HG03565 (cell line): ENCODE measurements at regions not wholly inside any gene's neighbourhood (a gene's known extent, or its start where the extent isn't known, plus 50 kb on each side); places are given as distances from the start of the nearest gene placed in this dataset.

Experiments
- ATAC-seq: cut with Tn5 transposase; IDR thresholded peaks from one replicate; pipeline ENCODE4 v1.9.1; 2021; ENCODE audit warnings: mild to moderate bottlenecking, moderate library complexity; ENCODE audit not compliant: unreplicated experiment

DNA sequence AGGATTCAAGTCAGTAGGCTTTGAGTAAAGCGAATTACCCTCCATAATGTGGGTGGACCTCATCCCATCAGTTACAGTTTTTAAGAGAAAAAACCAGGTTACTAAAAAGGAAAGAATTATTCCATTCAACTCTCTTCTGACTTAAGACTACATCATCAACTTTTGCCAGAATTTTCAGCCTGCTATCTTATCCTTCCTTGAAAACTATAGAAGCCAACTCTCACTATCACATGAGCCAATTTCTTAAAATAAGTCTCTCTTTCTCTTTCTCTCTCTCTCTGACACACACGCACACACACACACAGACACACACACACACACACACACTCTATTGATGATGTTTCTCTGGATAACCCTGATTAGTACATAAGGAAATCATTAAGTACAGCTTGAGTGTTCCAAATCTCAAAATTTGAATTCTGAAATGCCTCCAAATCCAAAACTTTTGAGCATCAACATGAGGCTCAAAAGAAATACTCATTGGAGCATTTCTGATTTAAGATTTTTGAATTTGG lies 217.0 kb upstream of the PRR20A start:
- ATAC-seq: no peak

DNA sequence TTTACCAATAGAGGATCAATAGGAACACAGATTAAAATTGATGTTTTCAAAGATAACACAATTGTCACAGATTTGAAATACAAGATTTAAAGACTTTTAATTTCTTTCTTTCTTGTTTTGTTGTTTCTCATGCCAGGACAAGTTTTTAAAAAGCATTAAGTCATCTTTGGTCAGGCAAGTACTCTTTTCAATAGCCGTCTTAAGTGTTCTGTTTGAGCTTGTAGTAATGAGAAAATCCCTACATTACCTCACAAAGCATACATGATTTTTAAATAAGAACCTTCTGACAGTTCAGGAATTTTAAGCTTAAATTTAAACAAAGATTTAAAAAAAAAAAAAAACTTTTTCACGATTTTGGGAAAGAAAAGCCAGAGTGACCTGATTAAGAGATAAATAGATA lies 216.3 kb upstream of the PRR20A start:
- ATAC-seq: no peak

DNA sequence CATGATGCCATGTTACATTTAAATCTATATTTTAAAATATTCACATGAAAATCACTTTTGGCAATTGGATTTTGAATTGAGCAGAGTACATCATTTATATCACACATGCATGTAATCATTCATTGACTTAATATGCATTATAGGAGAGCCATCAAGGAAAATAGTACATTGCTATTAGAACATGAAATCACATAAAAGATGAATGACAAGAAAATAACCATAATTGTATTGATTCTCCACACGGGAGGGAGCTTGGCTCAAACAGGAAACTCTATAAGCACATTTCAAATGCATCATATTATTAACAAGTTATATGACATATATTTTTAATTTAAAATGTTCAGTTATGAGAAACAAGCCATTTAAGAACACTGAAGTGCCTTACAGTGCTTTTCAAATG lies 208.6 kb upstream of the PRR20A start:
- no peak for ATAC-seq

DNA sequence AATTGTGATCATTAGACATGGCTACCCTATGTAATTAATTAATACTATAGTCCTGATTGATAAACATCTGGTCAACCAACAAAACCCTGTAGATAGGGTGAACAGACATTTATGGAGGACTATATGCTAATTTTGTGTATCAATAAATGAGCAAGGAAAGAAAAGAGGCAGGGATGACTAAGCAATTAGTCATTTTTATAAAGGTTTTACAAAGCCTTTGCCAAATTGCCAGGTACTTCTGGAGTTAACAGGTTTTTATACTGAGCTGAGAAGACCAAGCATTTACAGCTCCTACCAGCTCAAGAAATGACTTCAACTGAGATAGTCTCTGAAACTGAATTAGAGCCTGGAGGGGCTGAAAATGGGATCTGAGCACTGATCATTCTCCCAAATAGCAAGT lies 186.8 kb upstream of the PRR20A start:
- ATAC-seq: no peak

DNA sequence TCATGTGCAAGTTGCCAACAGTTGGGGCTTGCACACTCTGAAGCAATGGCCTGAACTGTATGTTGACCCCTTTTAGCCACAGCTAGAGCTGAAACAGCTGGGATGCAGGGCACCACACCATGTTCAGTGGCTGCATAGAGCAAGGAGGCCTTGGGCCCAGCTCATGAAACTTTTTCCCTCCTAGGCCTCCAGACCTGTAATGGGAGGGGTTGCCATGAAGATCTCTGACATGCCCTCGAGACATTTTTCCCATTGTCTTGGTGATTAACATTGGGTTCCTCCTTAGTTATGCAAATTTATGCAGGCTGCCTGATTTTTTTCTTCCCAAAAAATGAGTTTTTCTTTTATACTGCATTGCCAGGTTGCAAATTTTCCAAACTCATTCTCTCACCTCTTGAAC lies 165.1 kb upstream of the PRR20A start:
- ATAC-seq: no peak

DNA sequence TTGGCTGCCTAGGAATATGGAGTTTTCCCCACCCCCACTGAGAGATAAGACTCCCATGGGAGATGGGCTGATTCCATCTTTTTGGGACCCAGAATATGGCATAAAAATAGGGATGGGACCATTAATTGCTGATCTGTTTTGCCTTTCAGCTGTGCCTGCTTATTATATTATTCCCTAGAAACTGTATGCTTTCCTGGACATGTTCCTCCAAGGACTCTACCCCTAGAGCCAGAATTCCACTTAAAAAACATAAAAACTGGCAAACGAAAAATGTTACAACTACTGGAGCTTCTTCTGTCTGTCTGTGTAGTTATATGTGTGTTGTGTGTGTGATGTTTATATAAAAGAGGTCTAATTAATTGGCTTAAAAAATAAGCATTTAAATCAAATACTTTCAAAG lies 159.9 kb upstream of the PRR20A start:
- ATAC-seq: no peak

DNA sequence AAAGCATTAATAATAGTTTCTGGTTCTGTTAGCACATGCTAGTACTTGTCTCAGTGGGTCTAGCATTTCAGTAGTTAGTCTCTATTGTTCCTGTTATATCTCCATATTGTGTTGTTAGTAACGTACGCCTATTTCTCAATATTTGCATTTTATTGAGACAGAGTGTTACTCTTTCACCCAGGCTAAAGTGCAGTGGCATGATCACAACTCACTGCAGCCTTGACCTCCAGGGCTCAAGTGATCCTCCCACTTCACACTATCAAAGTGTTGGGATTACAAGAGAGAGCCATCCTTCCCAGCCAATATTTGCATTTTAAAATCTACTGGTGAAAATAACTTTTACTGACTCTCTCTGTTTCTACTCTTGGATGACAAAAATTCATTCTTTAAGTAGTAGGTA lies 154.6 kb upstream of the PRR20A start:
- no peak for ATAC-seq

DNA sequence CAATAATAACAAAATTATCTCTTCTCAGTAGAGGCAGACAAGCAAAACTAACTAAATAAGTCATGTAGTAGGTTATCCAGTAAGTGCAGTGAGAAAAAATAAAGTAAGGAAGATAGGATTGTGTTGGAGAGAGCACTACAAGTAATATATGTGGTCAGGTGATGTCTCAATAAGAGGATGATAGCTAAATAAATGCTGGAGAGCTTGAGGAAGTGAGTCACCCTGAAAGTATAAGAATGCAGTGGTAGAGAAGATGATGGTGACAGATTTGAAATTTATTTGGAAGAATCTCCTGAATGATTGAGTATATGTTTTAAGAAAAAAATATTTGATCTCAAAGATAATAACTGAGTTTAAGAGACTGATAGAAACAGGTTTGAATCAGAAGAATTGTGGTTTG lies 152.2 kb upstream of the PRR20A start:
- ATAC-seq: no peak

DNA sequence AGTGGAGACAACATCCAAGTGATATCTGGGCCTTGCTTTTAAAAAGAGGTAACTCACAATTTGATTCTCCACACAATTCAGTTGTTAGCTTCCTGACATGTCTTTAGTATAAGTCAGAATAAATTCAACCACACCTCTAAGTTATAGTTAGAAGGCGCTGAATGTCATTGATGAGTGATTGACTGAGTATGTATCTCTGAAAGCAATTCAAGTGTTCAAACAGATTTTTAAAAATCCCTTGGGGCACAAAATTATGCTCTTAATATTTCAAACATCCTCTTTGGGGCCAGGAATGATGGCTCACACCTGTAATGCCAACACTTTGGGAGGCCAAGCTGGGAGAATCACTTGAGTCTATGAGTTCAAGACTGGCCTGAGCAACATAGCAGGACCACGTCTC lies 137.0 kb upstream of the PRR20A start:
- ATAC-seq: no peak

DNA sequence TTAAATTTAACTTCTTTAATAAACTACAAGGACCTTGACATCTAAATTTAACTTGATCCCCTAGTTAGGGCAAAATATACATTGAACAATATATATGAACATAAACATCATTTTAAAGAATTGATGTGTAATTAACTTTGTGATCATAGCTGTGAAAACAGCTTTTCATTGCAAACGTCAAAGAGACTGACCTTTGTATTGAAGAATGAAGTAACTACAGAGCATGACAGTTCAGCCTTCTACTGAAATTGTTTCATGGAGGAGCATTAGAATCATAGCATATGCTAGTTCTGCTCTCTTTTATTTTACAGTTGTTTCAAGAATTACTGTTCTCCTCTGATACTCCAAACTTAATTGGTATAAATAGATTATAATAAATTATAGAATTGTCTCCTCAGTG lies 123.4 kb upstream of the PRR20A start:
- ATAC-seq: no peak

DNA sequence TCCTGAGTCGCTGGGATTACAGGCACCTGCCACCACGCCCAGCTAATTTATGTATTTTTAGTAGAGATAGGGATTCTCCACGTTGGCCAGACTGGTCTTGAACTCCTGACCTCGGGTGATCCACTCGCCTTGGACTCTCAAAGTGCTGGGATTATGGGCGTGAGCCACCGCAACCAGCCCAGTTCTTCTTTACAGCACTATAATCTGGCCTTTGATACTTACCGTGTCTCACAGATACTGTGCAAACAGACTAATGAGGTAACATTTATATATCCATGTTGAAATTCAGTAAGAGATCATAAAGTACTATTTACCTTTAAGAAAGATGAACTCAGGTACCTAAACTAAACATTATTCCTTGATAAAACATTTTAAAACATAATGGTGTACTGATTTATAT lies 121.8 kb upstream of the PRR20A start:
- no peak for ATAC-seq

DNA sequence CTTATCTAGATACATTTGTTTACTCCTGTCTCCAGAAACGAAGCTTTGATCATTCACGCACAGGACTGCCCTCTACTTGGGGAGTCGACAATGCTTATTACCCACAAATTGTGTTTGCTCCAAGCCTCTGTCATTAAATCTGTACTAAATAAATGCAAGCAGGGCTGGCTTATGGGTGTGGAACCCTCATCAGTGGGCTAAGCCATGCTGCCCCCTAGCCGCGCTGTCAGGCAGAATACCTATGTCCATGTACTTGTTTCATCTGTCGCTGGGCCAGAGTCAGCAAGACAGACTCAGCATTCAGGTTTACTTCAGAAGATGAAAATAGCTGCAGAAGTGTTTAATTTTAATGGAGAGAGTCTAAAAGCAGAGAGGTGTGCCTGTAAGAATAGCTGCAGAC lies 110.0 kb upstream of the PRR20A start:
- ATAC-seq: no peak

DNA sequence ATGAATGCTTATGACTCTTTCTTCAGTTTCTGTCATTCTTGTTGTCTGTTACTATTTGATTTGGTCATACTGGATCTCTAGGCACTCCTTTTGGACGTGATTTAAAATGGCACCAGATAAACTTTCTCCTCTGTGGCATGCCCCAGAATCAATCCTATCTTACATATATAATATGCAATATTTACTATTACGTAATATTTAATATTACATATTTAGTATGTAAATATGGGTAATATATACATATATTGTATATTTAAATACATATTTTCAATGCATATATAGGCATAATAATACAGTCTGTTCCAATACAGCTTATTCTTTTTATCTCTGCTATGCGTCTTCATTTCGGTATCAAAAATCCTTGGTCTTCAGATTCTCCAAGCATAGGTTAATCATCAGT lies 104.4 kb upstream of the PRR20A start:
- ATAC-seq: no peak

DNA sequence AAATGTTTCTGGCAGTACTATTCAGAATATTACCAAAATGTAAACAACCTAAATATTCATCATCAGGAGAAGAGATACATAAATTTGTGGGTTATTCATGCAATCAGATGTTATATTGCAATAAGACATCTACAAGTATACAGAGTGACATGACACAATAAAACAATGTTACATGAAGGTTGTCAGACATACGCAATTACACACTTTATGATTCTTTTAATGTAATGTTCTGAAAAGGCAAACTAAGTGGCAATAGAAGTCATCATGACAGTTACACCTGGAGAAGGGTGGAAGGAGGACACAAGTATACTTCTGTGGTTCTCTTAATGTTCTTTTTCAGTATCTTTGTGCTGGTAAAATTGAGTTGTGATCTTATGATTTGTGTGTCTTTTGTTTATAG lies 95.8 kb upstream of the PRR20A start:
- no peak for ATAC-seq

DNA sequence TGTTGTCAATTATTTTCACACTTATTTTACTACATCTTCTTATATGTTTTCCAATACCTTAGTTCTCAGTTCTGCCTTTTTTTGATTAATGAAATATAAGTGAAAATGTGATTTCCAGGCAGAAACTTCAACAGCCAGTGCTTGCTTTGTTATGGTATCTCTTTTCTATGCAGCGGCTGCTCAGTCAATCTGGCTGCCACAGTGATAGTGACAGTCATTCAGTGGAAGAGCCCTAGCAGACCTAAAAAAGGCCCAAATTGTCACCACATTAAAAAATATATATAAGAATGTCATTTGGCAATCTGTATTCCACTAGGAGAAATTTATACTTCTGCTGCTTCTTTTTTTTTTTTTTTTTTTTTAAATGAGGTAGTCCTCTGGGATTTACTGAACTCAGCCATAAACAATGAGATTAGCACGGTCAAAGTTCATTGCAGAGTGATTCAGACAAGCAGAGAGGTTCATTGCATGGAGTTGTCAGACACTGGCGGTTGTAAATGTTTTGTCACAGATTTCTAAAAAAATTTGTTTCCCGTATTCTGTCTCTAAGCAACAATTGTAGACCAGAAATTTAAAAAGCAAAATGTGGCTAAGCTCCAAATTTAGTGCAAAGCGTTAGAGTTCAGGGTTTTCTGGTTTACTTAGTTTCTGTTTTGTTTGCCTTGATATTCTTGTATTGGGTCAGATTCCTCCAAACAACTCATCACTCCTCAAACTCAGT lies 94.7 kb upstream of the PRR20A start:
- no peak for ATAC-seq

DNA sequence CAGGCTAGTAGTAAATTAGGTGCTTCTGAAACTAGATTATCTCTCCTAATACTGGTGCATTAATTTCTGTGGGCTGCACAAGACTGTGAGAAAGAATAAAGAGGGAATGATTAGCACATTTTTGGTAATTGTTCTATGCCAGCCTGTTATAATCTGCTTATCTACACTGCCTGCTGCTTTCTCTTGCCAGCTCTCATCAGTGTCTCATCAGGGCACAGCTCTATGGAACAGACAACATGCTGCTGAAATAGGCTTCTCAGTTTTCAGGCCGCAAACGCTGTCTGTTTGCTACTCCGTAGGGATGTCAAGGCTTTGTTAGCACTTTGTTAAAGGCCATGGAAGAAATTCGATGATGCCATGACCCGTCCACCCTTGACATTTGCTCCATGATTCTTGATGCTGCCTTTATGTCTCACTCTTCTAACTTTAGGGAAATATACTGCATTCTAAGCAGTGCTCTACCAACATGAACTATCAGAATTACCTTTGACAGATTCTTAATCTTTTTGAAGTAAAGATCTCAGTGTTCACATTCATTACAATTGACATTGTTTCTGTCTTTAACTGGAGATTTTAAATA lies 84.0 kb upstream of the PRR20A start:
- ATAC-seq: no peak

DNA sequence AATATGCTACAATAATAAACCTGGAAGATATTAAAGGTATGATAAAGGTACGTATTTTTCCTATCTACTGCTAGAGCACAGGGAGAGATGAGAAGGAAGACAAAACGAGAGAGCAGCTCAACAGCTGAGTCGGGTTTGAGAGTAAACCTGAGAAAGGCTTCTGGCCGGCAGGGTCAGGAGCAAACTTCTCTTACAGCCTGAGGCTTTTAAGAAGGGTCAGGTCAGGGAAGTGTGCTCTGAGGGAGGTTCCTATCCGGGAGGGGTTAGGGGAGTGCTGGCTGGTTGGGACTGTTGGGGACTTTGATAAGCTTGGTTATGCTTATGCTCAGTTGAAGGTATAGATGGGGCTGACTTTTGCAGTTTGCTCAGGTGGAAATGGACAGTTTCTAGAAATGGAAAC lies 77.7 kb upstream of the PRR20A start:
- no peak for ATAC-seq

DNA sequence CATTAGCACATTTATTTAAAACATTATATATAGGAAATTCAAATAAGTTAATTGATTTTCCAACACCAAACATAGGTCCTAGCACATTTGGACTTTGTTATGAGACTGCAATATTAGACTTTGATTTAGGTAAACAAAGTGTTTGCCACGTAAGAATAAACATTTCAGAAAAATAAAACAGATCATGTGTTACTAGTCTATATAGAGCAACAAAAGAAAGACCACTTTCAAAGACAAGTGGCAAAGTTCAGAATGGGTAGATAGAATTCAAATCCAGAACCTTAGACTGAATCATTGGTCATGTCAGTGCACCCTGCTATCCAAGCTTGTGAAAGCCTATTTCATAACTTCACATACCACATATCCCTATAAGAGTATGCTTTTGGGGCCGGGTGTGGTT lies 66.7 kb upstream of the PRR20A start:
- no peak for ATAC-seq

DNA sequence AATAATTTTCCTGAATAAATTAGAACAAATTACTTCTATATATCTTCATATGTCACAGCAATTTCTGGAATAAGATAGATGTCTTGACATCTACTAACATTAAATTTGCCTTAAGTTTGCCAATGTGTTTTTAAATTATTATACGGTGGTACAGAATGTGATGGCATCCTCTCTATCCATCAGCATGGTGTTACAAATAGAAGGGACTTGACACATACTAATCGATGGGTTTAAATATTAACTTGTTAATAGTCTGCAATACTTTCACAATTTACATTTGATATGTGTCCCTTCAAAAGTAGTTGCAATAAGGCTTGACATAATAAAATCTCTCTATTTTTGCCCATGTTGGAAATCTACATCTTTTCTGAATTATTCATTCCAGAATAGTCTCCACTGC lies 65.1 kb upstream of the PRR20A start:
- ATAC-seq: no peak

DNA sequence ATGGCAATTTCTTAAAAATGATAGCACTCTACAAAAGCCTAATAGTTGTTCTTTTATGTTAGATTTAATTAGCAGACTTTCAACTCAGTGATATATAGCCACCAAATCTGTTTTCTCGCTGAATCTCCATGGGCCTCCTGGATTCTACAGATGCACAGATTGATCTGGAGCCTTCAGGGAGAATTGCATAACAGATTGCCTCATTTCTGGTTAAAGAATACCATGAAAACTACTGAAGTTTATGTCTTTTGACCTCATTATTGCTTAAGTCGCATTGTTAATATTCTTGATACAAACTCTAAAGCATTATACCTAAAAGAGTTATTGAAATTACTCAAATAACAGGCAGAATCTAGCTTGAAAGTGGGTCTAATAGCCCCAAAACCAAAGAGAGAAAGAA lies 53.7 kb upstream of the PRR20A start:
- no peak for ATAC-seq
